Rectal smooth muscle tissue (tissue), 1 donor: ENCODE measurements at regions not wholly inside any gene's neighbourhood (a gene's known extent, or its start where the extent isn't known, plus 50 kb on each side); places are given as distances from the start of the nearest gene placed in this dataset.

Source experiments
- H3K27ac ChIP-seq: one replicate; pipeline ENCODE4 v1.7.0; 2013; ENCODE audit warnings: low read depth, low read length, inconsistent platforms
- H3K27me3 ChIP-seq: one replicate; pipeline ENCODE4 v1.7.0; 2013; ENCODE audit warnings: low read length; ENCODE audit not compliant: control insufficient read depth, insufficient read depth
- H3K36me3 ChIP-seq: one replicate; pipeline ENCODE4 v1.7.0; 2013; ENCODE audit warnings: low read length; ENCODE audit not compliant: control insufficient read depth, insufficient read depth
- H3K4me1 ChIP-seq: one replicate; pipeline ENCODE4 v1.7.0; 2013; ENCODE audit warnings: low read length; ENCODE audit not compliant: control insufficient read depth, insufficient read depth
- H3K4me3 ChIP-seq: one replicate; pipeline ENCODE4 v1.7.0; 2013; ENCODE audit warnings: low read length
- H3K9ac ChIP-seq: one replicate; pipeline ENCODE4 v1.7.0; 2013; ENCODE audit warnings: low read length

- no peaks in the 10 kb centered on the region for H3K36me3 ChIP-seq
- H3K9ac ChIP-seq: no peak overlapping the region
- H3K27ac ChIP-seq: no peak overlapping the region
Measured at GRCh38 chr1:237961754-237962153, 71.0 kb upstream of the ZP4 start.

GRCh38 chr1:237959838-237960237 is 69.1 kb upstream of the ZP4 start:
- Histone ChIP-seq H3K9ac (no peak overlapping the region), H3K27ac (no peak overlapping the region), H3K4me3 (no peak overlapping the region)

More at GRCh38 chr1:237961754-237962153, 71.0 kb upstream of the ZP4 start:
- H3K27me3 ChIP-seq: no peaks in the 10 kb centered on the region
- no peaks in the 10 kb centered on the region for H3K4me1 ChIP-seq
- no peak overlapping the region for H3K4me3 ChIP-seq

GRCh38 chr1:237953238-237953637 is 62.5 kb upstream of the ZP4 start:
- Histone ChIP-seq H3K4me3 (no peak overlapping the region), H3K36me3 (no peaks in the 10 kb centered on the region), H3K4me1 (no peaks in the 10 kb centered on the region), H3K27ac (no peak overlapping the region), H3K27me3 (no peaks in the 10 kb centered on the region), H3K9ac (no peak overlapping the region)

More at GRCh38 chr1:237959838-237960237, 69.1 kb upstream of the ZP4 start:
- H3K4me1 ChIP-seq: no peaks in the 10 kb centered on the region
- no peaks in the 10 kb centered on the region for H3K36me3 ChIP-seq
- no peaks in the 10 kb centered on the region for H3K27me3 ChIP-seq
